ENCODE measurements at regions not wholly inside any gene's neighbourhood (a gene's known extent, or its start where the extent isn't known, plus 50 kb on each side); places are given as distances from the start of the nearest gene placed in this dataset.

- DNase-seq (ENCODE audit: low read depth in 1 of 2, low spot score in 1 of 2), result no peak
- TF ChIP-seq POLR2AphosphoS5 (IDR thresholded peaks at IDR 0.05; ENCODE audit: low read depth) (no peak), REST (IDR thresholded peaks at IDR 0.05; ENCODE audit: insufficient replicate concordance, low read depth) (no peak), CTCF (IDR thresholded peaks at IDR 0.05; ENCODE audit: insufficient read depth, low read length) (no peak), SPI1 (IDR thresholded peaks at IDR 0.05; ENCODE audit: borderline replicate concordance, low read depth) (no peak), GABPA (IDR thresholded peaks at IDR 0.05; ENCODE audit: low read depth) (no peak)
- no peaks in the 10 kb centered on the region for H3K27me3 ChIP-seq (ENCODE audit: insufficient read depth, poor library complexity, severe bottlenecking)
- no peak overlapping the region for H3K27ac ChIP-seq (replicated peaks)
- no peak overlapping the region for H3K4me3 ChIP-seq (replicated peaks; ENCODE audit: insufficient read depth, low read length)
These were observed 359.5 kb upstream of the TMCO5A start for GRCh38 chr15:37574985-37575384.

GRCh38 chr15:37576952-37577351, 357.5 kb upstream of the TMCO5A start:
- DNase-seq (ENCODE audit: low read depth in 1 of 2, low spot score in 1 of 2), result no peak
- no peaks in the 10 kb centered on the region for H3K27me3 ChIP-seq (ENCODE audit: insufficient read depth, poor library complexity, severe bottlenecking)
- no peak overlapping the region for H3K4me3 ChIP-seq (replicated peaks; ENCODE audit: insufficient read depth, low read length)
- TF ChIP-seq REST (IDR thresholded peaks at IDR 0.05; ENCODE audit: insufficient replicate concordance, low read depth) (no peak), POLR2AphosphoS5 (IDR thresholded peaks at IDR 0.05; ENCODE audit: low read depth) (no peak), CTCF (IDR thresholded peaks at IDR 0.05; ENCODE audit: insufficient read depth, low read length) (no peak), GABPA (IDR thresholded peaks at IDR 0.05; ENCODE audit: low read depth) (no peak), SPI1 (IDR thresholded peaks at IDR 0.05; ENCODE audit: borderline replicate concordance, low read depth) (no peak)
- H3K27ac ChIP-seq (replicated peaks), result no peak overlapping the region

- no peak for DNase-seq (ENCODE audit: low read depth in 1 of 2, low spot score in 1 of 2)
- Histone ChIP-seq H3K27ac (replicated peaks) (no peak overlapping the region), H3K27me3 (ENCODE audit: insufficient read depth, poor library complexity, severe bottlenecking) (no peaks in the 10 kb centered on the region), H3K4me3 (replicated peaks; ENCODE audit: insufficient read depth, low read length) (no peak overlapping the region)
- TF ChIP-seq REST (IDR thresholded peaks at IDR 0.05; ENCODE audit: insufficient replicate concordance, low read depth), result no peak
These were observed 352.4 kb upstream of the TMCO5A start for GRCh38 chr15:37581866-37582532.

Measured in HL-60 (cell line).